Liver (tissue), 8 donors: ENCODE measurements at regions not wholly inside any gene's neighbourhood (a gene's known extent, or its start where the extent isn't known, plus 50 kb on each side); places are given as distances from the start of the nearest gene placed in this dataset.

Experiments
- DNase-seq: peaks from one replicate; pipeline ENCODE4 v3.0.0-alpha.2; 2017; ENCODE audit warnings: low spot score
- H3K27ac ChIP-seq, 2 donors: one replicate each; pipeline ENCODE4 v1.7.0; 2013; ENCODE audit warnings: inconsistent platforms in 2 of 2, low read length in 2 of 2, control low read depth in 1 of 2, low read depth in 1 of 2, mild to moderate bottlenecking in 1 of 2
- H3K27me3 ChIP-seq, 4 donors: one replicate each; pipeline versions ENCODE4 v1.6.1 to v1.7.0; 2013; ENCODE audit warnings: low read length in 3 of 4, inconsistent platforms in 1 of 4, mild to moderate bottlenecking in 1 of 4, moderate library complexity in 1 of 4; ENCODE audit not compliant: control insufficient read depth in 4 of 4, insufficient read depth in 4 of 4
- H3K36me3 ChIP-seq, 4 donors: one replicate each; pipeline versions ENCODE4 v1.6.1 to v1.7.0; 2013; ENCODE audit warnings: low read length in 3 of 4, mild to moderate bottlenecking in 3 of 4, low read depth in 1 of 4, moderate library complexity in 1 of 4; ENCODE audit not compliant: control insufficient read depth in 4 of 4, insufficient read depth in 3 of 4
- H3K4me1 ChIP-seq, 4 donors: one replicate each; pipeline versions ENCODE4 v1.6.1 to v1.7.0; 2013; ENCODE audit warnings: low read length in 3 of 4, mild to moderate bottlenecking in 3 of 4, moderate library complexity in 1 of 4; ENCODE audit not compliant: control insufficient read depth in 4 of 4, insufficient read depth in 4 of 4
- H3K4me3 ChIP-seq, 3 donors: one replicate each; pipeline versions ENCODE4 v1.6.1 to v1.7.0; 2013; ENCODE audit warnings: low read length in 3 of 3, control low read depth in 1 of 3, low read depth in 1 of 3, mild to moderate bottlenecking in 1 of 3
- H3K9ac ChIP-seq, 2 donors: one replicate each; pipeline ENCODE4 v1.7.0; 2013; ENCODE audit warnings: low read length in 2 of 2, mild to moderate bottlenecking in 2 of 2, moderate library complexity in 2 of 2, control low read depth in 1 of 2, low read depth in 1 of 2
- H3K9me3 ChIP-seq, 4 donors: one replicate each; pipeline versions ENCODE4 v1.6.1 to v1.7.0; 2013; ENCODE audit warnings: low read length in 3 of 4; ENCODE audit not compliant: control insufficient read depth in 4 of 4
- ATF3 ChIP-seq: IDR thresholded peaks from 2 replicates; pipeline ENCODE4 v1.6.1; 2016; ENCODE audit warnings: antibody characterized with exemption
- CTCF ChIP-seq: fragments of 150-350 bp; IDR thresholded peaks from 2 replicates; pipeline ENCODE4 v1.5.1; 2017; ENCODE audit warnings: improper control_type of control experiment, low read depth, low read length; ENCODE audit not compliant: missing input control
- EGR1 ChIP-seq, 2 donors: IDR thresholded peaks; 2 replicates each; pipeline ENCODE4 v1.6.1; 2016 to 2018; ENCODE audit warnings: antibody characterized with exemption in 2 of 2, low read depth in 2 of 2
- FOXA1 ChIP-seq: IDR thresholded peaks from 2 replicates; pipeline ENCODE4 v1.6.1; 2016; ENCODE audit warnings: antibody characterized with exemption
- FOXA2 ChIP-seq: IDR thresholded peaks from 2 replicates; pipeline ENCODE4 v1.6.1; 2016; ENCODE audit warnings: antibody characterized with exemption
- GABPA ChIP-seq, 2 donors: IDR thresholded peaks in 1 of 2; conservative IDR thresholded peaks in 1 of 2; 2 replicates each; pipeline ENCODE4 v1.6.1; 2016; ENCODE audit warnings: antibody characterized with exemption in 2 of 2, mild to moderate bottlenecking in 1 of 2, moderate library complexity in 1 of 2
- HNF4A ChIP-seq, 2 donors: conservative IDR thresholded peaks; 2 replicates each; pipeline ENCODE4 v1.6.1; 2016; ENCODE audit warnings: antibody characterized with exemption in 2 of 2, mild to moderate bottlenecking in 2 of 2
- HNF4G ChIP-seq: IDR thresholded peaks from 2 replicates; pipeline ENCODE4 v1.6.1; 2016; ENCODE audit warnings: antibody characterized with exemption
- JUND ChIP-seq, 2 donors: IDR thresholded peaks; 2 replicates each; pipeline ENCODE4 v1.6.1; 2016; ENCODE audit warnings: antibody characterized with exemption in 2 of 2
- MAX ChIP-seq: IDR thresholded peaks from 2 replicates; pipeline ENCODE4 v1.6.1; 2016; ENCODE audit warnings: antibody characterized with exemption
- NR2F2 ChIP-seq: IDR thresholded peaks from 2 replicates; pipeline ENCODE4 v1.6.1; 2016; ENCODE audit warnings: antibody characterized with exemption
- RAD21 ChIP-seq, 2 donors: IDR thresholded peaks; 2 replicates each; pipeline ENCODE4 v1.6.1; 2016; ENCODE audit warnings: antibody characterized with exemption in 2 of 2, mild to moderate bottlenecking in 2 of 2
- REST ChIP-seq: IDR thresholded peaks from 2 replicates; pipeline ENCODE4 v1.6.1; 2016; ENCODE audit warnings: antibody characterized with exemption, mild to moderate bottlenecking
- RXRA ChIP-seq, 2 donors: IDR thresholded peaks; 2 replicates each; pipeline ENCODE4 v1.6.1; 2017 to 2018; ENCODE audit warnings: antibody characterized with exemption in 2 of 2, mild to moderate bottlenecking in 1 of 2
- SP1 ChIP-seq: IDR thresholded peaks from 2 replicates; pipeline ENCODE4 v1.6.1; 2018; ENCODE audit warnings: antibody characterized with exemption, mild to moderate bottlenecking
- TAF1 ChIP-seq: conservative IDR thresholded peaks from 2 replicates; pipeline ENCODE4 v1.6.1; 2016; ENCODE audit warnings: antibody characterized with exemption, mild to moderate bottlenecking
- YY1 ChIP-seq: IDR thresholded peaks from 2 replicates; pipeline ENCODE4 v1.6.1; 2016; ENCODE audit warnings: antibody characterized with exemption, mild to moderate bottlenecking
- ZBTB33 ChIP-seq: IDR thresholded peaks from 2 replicates; pipeline ENCODE4 v1.6.1; 2016; ENCODE audit warnings: antibody characterized with exemption
- WGBS: extraction: QIAGEN DNeasy Blood & Tissue Kit; methylation state at CpG from one replicate; pipeline ENCODE4 v1.1.7; 2013; 5-methylcytosine and 5-hydroxymethylcytosine counted together
- donor health status: healthy.
- donor health status: healthy.
- donor health status: healthy.
- donor health status: healthy.
- donor health status: healthy.

- no peak overlapping the region for H3K9ac ChIP-seq
- TF ChIP-seq FOXA2, result no peak
- TF ChIP-seq HNF4A (conservative IDR thresholded peaks at IDR 0.05), result no peak
- no peak for TF ChIP-seq CTCF
- no peak for TF ChIP-seq ATF3
- no peak for TF ChIP-seq GABPA (IDR thresholded peaks at IDR 0.05 in 1 of 2, conservative IDR thresholded peaks at IDR 0.05 in 1 of 2)
- TF ChIP-seq SP1, result no peak
- TF ChIP-seq MAX, result no peak
- TF ChIP-seq YY1, result no peak
- TF ChIP-seq JUND (IDR thresholded peaks at IDR 0.05), result no peak
- no peak for TF ChIP-seq TAF1
- TF ChIP-seq NR2F2, result no peak
- no peak for TF ChIP-seq FOXA1
- no peak for TF ChIP-seq RAD21 (IDR thresholded peaks at IDR 0.05)
- H3K27me3 ChIP-seq, result no peaks in the 10 kb centered on the region
- H3K27ac ChIP-seq, result no peak overlapping the region
- peaks cover 0 to 4% (median 0%) of the 10 kb centered on the region in 4 donors for H3K9me3 ChIP-seq
- DNase-seq, result no peak
- 78% methylated on average over 2 of the region's 2 CpGs for WGBS
- H3K4me1 ChIP-seq, result peaks cover 0 to 3% (median 0%) of the 10 kb centered on the region in 4 donors
- H3K36me3 ChIP-seq, result no peaks in the 10 kb centered on the region
- no peak overlapping the region for H3K4me3 ChIP-seq
Measured at GRCh38 chr12:93994721-93995120, 153.7 kb upstream of the PLXNC1 start.

GRCh38 chr12:93996321-93996720 is 152.1 kb upstream of the PLXNC1 start:
- no peak overlapping the region for H3K4me3 ChIP-seq
- H3K9ac ChIP-seq, result no peak overlapping the region
- no peaks in the 10 kb centered on the region for H3K36me3 ChIP-seq
- no peaks in the 10 kb centered on the region for H3K4me1 ChIP-seq
- H3K27me3 ChIP-seq, result no peaks in the 10 kb centered on the region
- peaks cover 0 to 4% (median 0%) of the 10 kb centered on the region in 4 donors for H3K9me3 ChIP-seq
- 83% methylated on average over 1 of the region's 1 CpG for WGBS
- TF ChIP-seq YY1 (no peak), TAF1 (no peak), EGR1 (IDR thresholded peaks at IDR 0.05; ENCODE audit: low read depth in 2 of 2) (no peak), RAD21 (IDR thresholded peaks at IDR 0.05) (no peak), JUND (IDR thresholded peaks at IDR 0.05) (no peak), MAX (no peak), RXRA (IDR thresholded peaks at IDR 0.05) (no peak), GABPA (IDR thresholded peaks at IDR 0.05 in 1 of 2, conservative IDR thresholded peaks at IDR 0.05 in 1 of 2) (no peak), ATF3 (no peak), CTCF (no peak), NR2F2 (no peak), SP1 (no peak), REST (no peak), FOXA2 (no peak), ZBTB33 (no peak), HNF4G (no peak), HNF4A (conservative IDR thresholded peaks at IDR 0.05) (no peak), FOXA1 (no peak)
- no peak overlapping the region for H3K27ac ChIP-seq
- DNase-seq, result no peak
